Activated naive CD4-positive, alpha-beta T cell treated with Interleukin-2 at 50 U/mL for 16 hours (primary cell): ENCODE measurements at regions not wholly inside any gene's neighbourhood (a gene's known extent, or its start where the extent isn't known, plus 50 kb on each side); places are given as distances from the start of the nearest gene placed in this dataset.
"Not testable (repeated sequence)": the region's sequence is repeated elsewhere in the genome, so short reads cannot be mapped to it uniquely, and the experiment has no call there.

ENCODE experiments used
- DNase-seq: peaks from one replicate; pipeline ENCODE4 v3.0.0-alpha.2; 2020

DNA sequence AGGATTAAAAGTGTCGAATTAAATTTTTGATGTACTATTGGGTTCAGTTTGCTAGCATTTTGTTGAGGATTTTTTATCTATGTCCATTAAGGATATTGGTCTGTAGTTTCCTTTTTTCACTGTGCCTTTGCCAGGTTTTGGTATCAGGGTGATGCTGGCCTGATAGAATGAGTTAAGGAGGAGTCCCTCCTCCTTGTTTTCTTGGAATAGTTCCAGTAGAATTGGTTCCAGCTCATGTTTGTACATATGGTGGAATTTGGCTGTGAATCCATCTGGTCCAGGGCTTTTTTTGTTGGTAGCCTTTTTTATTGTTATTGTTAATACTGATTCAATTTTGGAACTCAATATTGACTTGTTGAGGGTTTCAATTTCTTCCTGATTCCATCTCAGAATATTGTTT lies 141.8 kb downstream of the SIM1 start:
- DNase-seq: no peak

GRCh38 chr6:100320686-100321085 lies 144.0 kb downstream of the SIM1 start:
- DNase-seq: no peak

GRCh38 chr6:100317031-100317430 lies 147.7 kb downstream of the SIM1 start:
- DNase-seq: no peak

- DNase-seq: no peak
These were observed 150.5 kb downstream of the SIM1 start for GRCh38 chr6:100314186-100314585.

GRCh38 chr6:100311707-100312251 lies 152.9 kb downstream of the SIM1 start:
- no peak for DNase-seq

DNA sequence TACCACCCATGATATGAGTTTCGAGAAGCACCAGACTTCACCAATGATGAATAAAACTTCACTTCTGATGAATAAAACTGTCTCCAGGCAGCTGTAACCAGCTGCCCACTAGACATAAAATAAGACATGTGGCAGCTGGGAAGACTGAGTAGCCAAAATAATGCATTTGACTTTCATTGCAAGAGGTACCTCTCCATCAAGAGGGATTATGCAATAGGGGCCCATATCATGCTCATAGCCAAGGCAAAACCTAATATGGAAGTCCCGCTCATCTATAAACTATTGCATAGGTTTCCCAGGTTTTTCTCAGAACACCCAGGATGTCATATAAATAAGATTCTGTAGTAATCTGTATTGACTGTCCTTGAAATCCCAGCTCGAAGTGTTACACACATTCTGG lies 155.5 kb downstream of the SIM1 start:
- DNase-seq: no peak

- no peak for DNase-seq
These were observed 157.2 kb downstream of the SIM1 start for GRCh38 chr6:100307561-100307960.

- DNase-seq: no peak
These were observed 159.4 kb downstream of the SIM1 start for GRCh38 chr6:100305209-100305869.

DNA sequence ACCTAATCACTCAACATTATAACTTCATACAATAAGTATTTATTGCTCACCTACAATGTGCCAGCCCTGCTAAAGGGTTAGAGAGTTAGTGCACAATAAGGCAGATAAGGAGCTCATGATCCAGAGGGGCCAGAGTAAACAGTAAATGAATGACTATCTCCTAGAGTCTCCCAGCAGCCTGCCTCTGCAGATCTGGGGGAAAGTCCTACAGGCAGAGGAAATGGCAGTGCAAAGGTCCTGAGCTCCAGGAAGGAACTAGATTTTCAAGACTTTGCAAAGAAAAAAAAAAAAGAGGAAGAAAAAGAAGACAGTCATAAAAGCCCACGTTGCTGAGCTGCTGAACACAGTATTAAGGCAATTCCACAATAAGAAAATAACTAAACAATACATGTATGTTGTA lies 160.1 kb downstream of the SIM1 start:
- no peak for DNase-seq

DNA sequence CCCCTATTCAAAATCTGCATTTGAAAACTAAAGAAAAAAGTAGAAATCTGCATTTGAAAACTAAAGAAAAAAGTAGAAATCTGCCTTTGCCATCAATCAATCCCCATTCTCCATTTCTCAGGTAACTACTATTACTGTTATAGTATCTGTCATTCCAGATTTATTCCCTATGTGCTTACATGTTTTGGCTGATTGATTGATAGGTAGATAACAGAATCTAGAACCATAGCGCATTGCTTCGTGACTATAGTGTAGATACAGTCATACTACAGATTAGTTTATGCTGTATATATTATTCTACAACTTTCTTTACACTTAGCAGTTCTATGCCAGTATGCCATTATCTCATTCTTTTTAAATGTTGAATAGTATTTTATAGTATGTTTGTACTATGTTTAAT lies 163.0 kb downstream of the SIM1 start:
- no peak for DNase-seq

- no peak for DNase-seq
These were observed 164.4 kb downstream of the SIM1 start for GRCh38 chr6:100300221-100300736.

- no peak for DNase-seq
These were observed 167.7 kb downstream of the SIM1 start for GRCh38 chr6:100296810-100297544.

DNA sequence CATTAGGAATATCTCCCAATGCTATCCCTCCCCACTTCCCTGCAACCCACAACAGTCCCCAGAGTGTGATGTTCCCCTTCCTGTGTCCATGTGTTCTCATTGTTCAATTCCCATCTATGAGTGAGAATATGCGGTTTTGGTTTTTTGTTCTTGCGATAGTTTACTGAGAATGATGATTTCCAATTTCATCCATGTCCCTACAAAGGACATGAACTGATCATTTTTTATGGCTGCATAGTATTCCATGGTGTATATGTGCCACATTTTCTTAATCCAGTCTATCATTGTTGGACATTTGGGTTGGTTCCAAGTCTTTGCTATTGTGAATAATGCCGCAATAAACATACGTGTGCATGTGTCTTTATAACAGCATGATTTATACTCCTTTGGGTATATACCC lies 169.5 kb downstream of the SIM1 start:
- DNase-seq: not testable (repeated sequence)

- DNase-seq: no peak
These were observed 175.4 kb downstream of the SIM1 start for GRCh38 chr6:100289285-100289684.

DNA sequence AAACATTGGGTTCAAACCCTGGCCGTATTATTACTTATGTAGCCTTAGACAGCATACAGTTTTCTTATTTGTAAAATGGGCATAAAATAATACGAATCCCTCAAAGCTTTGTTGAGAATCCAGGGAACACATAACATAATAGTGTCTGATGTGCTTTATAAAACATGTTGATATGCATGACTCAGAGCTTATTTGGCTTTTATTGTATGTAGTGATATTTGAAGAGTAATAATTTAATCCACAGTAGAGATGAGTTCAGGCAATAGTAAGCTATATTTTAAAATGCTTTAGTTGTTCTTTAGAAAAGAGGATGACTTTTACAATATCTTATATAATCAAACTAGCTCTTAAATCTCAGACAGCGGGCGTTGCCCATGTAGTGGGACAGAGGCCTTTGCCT lies 176.4 kb downstream of the SIM1 start:
- no peak for DNase-seq

DNA sequence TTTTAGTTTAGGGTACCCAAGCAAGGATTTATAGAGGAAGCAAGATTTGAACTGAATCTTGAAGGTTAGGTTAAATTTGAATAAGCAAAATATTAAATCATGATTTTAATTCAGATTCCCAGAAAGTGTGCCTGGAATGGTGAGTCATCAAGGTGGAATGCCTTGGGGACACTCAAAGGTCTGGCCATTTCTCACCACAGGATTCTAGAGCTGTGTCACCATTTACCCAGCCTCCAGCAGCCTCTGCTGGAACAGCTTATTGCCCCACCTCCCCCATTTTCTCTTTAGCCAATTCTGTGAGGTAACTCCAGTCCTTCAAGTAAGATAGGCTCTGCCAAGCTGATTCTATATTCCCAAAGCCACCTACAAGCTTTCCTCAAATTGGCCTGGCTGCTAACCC lies 181.4 kb downstream of the SIM1 start:
- no peak for DNase-seq

DNA sequence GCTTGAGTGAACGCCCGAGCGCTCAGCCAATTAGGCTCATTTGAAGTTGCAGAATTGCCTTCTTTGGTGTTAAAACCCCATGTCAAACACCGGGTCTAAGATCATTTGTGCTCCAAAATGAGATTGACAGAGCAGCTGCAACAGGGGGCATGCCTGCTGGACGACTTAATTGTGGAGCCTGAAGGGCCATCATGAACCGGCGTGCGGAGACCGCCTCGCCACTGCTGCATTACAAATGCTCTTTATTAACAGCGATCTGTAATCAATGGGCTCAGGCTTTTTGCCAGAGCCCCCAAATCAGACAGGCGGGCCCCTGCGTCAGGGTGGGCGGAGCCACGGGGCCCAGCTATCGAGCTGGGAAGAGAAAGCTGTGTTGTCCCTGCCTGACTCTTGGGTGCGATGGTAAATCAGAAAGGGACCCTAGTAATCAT lies 183.2 kb downstream of the SIM1 start:
- DNase-seq: no peak

GRCh38 chr6:100276311-100277057 lies 188.2 kb downstream of the SIM1 start:
- no peak for DNase-seq

GRCh38 chr6:100274147-100274546 lies 190.6 kb downstream of the SIM1 start:
- no peak for DNase-seq

DNA sequence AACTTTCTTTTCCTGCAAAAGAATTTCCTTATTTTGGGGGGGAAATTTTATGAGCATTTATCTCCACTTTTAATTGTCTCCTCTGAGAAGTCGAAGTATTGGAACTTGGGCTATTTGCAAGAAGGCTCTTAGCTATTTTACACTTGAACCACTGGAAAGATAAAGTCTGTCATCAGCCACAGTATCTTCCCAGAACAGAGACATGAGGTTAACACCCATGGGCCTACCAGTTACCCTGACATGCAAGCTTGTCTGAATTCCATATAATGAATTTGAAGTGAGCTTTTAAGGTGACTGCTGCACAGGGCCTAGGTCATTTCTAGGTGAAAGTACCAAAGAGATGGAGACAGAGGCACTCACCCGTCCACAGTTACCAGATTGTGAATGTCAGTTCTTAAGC lies 193.1 kb downstream of the SIM1 start:
- no peak for DNase-seq

DNA sequence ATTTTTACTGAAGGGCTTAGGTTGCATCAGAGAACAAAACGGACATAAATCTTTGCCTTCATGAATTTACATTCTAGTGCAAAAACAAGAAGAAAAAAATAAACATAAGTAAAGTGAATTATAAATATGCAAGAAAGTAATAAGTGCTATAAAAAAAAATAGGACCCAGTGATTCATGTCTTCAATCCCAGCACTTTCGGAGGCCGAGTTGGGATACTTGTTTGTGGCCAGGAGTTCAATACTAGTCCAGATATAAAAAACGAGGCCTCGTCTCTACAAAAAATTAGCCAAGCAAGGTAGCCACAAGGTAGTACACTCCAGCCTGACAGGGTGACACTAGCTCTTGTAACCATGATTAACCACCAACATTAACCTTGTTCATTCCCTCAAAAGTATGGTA lies 193.5 kb downstream of the SIM1 start:
- DNase-seq: no peak

DNA sequence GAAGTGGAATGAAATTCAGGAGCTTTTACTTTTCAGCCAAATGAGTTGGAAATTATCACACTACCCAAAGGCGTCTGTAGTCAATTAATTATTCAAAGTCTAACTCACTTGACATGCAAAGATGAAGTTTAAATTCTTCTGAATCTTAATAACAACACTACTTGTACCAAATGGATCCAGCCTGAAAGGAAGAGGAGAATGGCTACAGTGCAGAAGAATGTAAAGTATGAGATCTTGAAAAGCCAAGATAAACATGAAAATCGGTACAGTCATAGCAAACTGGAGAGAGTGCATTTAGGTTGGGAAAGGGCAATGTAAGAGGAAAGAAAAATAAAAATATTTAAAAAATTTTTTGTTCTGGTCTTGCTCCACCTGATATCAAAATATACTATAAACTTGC lies 195.5 kb downstream of the SIM1 start:
- DNase-seq: no peak

- no peak for DNase-seq
These were observed 196.4 kb downstream of the SIM1 start for GRCh38 chr6:100268326-100268725.

DNA sequence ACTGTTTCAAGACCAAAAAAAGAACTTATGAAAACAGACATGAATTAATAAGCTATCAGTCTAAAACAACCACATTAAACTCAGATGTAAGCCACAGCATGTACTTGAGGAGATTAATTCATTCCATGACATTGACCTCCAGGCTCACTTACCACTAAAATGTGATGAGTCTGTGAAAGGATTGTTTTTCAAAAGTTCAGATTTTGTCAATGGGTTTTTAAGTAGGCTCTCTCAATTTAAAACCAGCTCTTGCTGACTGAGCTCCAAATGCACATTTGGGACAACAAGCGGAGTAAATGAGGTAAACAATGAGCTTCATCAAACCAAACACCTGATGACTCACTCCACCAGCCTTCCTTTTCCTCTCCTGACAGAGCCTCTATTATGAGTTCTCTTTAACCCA lies 197.0 kb downstream of the SIM1 start:
- DNase-seq: no peak
